ENCODE measurements at regions not wholly inside any gene's neighbourhood (a gene's known extent, or its start where the extent isn't known, plus 50 kb on each side); places are given as distances from the start of the nearest gene placed in this dataset.
"Not testable (repeated sequence)": the region's sequence is repeated elsewhere in the genome, so short reads cannot be mapped to it uniquely, and the experiment has no call there.

GRCh38 chr4:38529189-38530115 lies 134.5 kb upstream of the KLF3 start:
- DNase-seq, result peak; percentile 88

DNA sequence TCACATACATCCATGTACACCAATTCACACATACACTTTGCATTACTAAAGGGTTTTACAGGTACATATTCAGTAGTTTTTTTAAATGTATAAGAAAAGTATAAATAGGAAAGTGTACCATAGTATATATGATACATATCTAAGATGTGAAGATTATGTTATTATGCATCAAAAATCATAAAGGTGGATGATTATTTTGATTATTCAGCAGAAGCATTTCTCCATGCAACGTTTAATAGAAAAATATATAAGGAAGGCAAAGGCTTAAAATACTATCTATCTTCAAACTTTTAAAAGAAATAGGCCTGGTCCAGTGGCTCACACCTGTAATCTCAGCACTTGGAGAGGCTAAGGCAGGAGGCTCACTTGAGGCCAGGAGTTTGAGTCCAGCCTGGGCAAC lies 133.5 kb upstream of the KLF3 start:
- no peak for DNase-seq

DNA sequence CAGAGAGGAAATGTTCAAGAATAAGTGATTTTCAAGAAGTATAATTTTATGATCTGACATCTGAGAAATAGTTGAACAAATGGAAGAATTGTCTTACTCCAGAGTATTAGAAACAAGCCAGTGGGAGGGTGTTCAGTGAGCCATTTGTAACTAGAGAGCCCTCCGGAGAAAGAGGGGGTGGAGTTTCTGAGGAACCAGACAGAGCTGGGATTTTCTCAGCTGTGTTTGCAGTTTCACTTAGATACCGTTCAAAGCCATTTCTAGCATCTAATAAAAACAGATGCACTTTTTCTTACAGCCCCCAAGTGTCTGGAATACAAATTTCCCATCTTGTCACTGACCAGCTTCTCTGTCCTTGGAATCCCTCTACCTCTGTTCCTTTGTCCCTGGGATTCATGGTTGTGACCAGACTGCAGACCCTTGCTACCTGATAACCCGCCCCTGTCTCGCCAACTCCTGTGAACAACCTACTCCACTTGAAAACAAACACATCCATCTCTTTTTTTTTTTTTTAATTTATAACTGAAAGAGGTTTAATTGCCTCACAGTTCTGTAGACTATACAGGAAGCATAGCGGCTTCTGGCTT lies 132.8 kb upstream of the KLF3 start:
- DNase-seq, result peak; percentile 89

GRCh38 chr4:38532908-38533499 lies 131.0 kb upstream of the KLF3 start:
- no peak for DNase-seq

DNA sequence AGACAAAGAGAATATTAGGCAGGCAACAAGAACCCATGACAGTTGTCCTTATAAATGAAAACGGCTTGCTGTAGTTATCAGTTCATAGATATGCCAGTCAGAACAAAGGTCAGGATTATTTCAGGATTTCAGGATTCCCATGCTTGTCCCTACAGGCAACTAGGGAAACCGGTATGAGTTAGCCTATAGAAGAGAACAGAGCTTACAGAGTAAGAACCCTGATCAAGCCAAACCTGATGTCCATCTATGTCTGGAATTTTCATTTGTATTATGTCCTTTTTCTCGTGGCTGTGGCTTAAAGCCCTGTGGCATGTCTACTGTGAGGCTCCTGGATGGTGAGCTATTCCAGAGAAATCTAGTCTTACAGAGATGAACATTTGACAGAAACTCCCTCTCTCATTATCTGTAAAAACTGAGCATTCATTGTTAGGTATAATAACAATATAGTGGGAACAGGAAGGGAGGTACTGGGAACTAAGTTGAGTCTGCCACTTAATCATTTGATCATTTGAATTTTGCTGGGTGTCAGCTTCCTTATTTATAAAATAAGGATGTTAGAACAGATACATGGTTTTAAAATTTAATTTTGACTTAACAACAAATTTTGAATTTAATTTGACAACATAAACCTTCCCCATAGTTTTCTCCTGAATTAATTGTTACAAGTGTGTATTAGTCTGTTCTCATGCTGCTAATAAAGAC lies 129.5 kb upstream of the KLF3 start:
- no peak for DNase-seq

- DNase-seq, result not testable (repeated sequence)
These were observed 128.9 kb upstream of the KLF3 start for GRCh38 chr4:38535071-38535470.

DNA sequence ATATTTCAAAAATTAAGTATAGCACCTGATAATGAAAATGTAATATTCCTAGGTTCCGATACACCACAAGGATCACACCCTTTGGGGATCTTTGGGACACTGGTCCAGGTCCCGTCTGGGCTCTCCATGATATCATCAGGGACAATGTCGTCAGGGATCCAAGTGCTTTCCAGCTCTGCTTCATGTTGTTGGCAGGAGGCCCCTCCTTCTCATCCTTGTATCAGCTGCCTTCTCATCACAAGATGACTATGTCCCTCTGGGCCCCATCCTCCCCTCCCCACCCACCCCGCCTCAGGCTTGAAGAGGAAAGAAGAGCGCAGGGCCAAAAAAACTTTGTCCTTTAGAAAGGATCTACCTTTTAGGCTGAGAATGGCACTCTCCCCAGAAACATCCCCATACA lies 128.3 kb upstream of the KLF3 start:
- DNase-seq, result no peak

DNA sequence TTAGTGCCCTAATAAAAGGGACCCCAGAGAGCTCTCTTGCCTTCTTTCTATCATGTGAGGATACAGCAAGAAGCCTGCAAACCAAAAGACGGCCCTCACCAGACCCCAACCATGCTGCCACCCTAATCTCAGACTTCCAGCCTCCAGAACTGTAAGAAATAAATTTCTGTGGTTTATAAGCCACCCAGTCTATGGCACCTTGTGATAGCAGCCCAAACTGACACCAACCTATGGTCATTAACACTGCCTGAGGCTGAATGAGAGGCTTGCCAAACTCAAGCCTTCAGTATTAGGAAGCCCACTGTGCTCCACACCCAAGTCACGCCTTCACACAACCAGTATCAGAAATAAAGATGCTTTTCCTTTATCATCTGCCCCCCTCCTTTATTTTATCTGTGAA lies 127.3 kb upstream of the KLF3 start:
- DNase-seq, result no peak

DNA sequence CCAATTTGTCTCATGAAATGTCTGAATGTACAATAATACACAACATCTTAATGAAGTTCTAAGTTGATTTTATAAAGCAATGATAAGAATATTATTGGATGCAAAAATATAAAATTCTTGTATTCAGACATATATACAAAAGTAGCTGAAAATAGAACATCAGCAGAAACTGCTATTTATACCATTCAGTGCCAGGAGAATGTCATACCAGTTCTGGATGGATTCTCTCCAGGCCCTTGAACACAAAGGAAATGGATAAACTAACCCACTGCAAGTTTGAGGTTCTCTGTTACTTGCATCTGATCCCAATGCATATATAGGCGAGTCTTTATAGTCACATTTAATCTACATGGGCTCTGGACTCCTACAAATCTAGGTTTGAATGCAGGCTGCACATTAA lies 126.3 kb upstream of the KLF3 start:
- no peak for DNase-seq

GRCh38 chr4:38538517-38538916 lies 125.5 kb upstream of the KLF3 start:
- DNase-seq, result no peak

GRCh38 chr4:38539501-38539900 lies 124.5 kb upstream of the KLF3 start:
- DNase-seq, result no peak

DNA sequence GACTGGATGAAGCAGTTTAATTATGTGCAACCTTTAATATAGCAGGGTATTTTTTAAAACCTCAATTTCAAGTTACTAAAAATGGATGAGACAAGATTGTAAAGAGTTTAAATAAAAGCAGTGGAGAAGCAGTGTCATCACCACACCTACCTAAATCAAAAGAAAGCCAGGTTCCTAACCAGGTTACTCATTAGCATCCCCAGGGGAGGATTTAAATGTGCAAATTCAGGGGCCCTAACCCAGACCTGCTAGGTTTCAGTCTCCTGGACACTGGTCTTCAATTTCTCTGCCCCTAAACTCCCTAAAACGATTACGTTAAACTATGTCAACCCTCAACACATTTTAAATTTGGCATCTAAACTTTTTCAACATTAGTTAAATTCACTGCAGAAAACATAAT lies 116.9 kb upstream of the KLF3 start:
- DNase-seq, result no peak

DNA sequence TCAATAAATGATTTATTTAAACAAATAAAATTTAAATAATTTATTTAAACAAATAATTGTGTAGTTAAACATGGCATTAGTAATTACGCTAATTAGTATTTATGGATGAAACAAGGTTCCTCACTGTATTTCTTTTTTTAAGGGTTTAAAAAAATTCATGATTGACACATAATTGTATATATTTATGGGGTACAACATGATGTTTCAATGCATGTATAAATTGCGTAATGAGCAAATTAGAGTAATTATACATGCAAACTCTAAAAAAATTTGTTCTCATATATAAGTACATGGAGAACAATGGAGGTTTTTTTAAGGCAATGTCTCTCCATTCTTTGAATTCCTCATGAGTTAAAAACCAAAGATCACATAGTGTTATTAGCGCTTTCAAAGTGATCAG lies 115.7 kb upstream of the KLF3 start:
- DNase-seq, result no peak

DNA sequence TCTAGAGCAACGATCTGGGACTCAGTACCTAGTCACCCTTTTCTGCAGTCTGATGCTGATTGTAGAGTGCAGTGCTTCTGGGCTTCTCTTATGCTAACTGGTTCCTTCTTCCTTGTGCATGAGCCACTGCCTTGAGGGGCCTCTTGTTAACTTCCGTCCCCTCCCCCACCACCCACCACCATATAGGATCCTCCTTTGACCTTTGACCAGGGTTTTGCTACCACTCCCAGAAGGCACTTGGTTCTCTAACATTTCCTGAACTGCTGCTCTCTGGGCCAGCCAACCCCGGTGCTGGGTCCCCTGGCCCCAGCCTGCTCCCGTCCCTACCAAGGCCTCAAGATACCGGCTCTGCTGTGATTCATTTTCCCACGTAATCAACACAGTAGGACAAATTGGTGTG lies 104.6 kb upstream of the KLF3 start:
- DNase-seq, result no peak

- DNase-seq, result no peak
These were observed 103.7 kb upstream of the KLF3 start for GRCh38 chr4:38560340-38560739.

GRCh38 chr4:38560768-38561558 lies 103.0 kb upstream of the KLF3 start:
- no peak for DNase-seq

GRCh38 chr4:38562751-38563198 lies 101.2 kb upstream of the KLF3 start:
- peak; percentile 12 for DNase-seq

DNA sequence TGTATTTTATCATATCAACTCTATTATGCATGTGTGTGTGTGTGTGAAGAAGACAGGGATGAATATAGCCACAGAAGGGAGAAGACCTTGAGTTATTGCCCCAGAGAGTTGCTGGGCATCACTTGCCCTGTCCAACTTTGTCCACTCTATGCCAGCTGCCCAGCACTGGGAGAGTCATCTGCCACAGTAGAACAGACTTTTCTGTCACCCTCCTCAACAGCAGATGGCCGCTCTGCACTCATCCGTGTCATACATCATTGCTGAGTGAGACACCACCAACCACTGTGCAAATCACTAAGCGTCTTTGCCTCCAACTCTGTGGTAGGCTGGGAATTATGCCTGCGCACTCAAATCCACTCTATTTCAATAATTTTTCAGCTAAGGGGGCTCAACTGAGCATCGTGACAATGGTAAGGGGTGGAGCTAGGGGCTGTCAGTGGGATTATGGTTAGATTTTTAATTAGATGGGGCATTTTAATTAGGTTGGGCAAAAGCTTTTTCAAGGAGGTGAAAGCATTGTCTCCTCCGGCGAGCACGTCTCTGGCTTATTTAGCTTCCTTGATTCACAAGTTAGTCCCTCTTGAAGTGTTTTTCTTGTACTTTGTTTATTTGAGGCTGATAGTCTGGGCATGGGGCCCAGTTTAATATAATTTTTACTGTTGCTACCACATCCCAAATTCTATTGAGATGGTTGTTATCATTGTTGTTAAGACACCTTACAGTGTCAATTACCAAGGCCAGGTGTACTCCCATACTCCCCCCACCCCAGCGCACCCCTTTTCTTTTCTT lies 100.1 kb upstream of the KLF3 start:
- DNase-seq, result peak; percentile 49

- peak; percentile 72 for DNase-seq
These were observed 98.5 kb upstream of the KLF3 start for GRCh38 chr4:38565271-38566199.

- no peak for DNase-seq
These were observed 97.1 kb upstream of the KLF3 start for GRCh38 chr4:38566806-38567398.

All from NCI-H2029 treated with DMSO at 0.1 percent for 48 hours (cell line).